ENCODE measurements at regions not wholly inside any gene's neighbourhood (a gene's known extent, or its start where the extent isn't known, plus 50 kb on each side); places are given as distances from the start of the nearest gene placed in this dataset.

DNA sequence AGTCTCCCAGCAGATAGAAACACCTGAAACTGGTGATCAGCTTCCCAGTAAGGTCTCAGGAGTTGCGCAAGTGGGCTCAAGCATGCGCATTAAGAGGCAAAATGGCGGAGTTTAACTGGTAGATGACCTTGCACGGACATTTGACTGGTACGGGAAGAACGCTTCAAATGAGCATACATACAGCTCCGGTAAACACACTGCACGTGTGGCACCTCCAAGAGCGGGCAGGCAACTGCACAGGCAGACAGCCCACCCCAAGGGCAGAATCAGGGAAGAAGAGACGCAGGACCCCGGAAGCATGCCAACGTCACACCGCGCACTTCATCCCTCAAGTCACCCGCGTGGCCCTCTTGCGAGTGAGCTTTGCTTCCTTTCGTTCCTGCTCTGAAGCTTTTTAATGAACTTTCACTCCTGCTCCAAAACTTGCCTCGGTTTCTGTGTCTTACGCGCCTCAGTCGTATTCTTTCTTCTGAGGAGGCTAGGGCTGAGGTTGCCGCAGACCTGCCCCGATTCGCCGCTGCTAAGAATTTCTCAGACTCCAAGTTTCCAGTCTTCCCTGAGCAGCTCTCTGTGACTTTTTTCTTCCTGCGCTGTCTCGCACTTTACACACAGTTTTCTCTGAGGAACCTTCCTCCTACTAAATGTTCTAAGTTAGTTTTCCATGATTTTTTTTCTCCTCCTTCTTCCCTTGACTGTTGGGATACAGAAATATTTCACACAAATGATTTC lies 180.7 kb upstream of the ZFP42 start:
- TF ChIP-seq ZNF274 (IDR thresholded peaks at IDR 0.05; ENCODE audit: low read depth, low read length) (no peak), YY1 (IDR thresholded peaks at IDR 0.05; ENCODE audit: insufficient read depth, insufficient read length) (no peak)

Data from NT2/D1 (cell line).